ENCODE measurements at regions not wholly inside any gene's neighbourhood (a gene's known extent, or its start where the extent isn't known, plus 50 kb on each side); places are given as distances from the start of the nearest gene placed in this dataset.

DNA sequence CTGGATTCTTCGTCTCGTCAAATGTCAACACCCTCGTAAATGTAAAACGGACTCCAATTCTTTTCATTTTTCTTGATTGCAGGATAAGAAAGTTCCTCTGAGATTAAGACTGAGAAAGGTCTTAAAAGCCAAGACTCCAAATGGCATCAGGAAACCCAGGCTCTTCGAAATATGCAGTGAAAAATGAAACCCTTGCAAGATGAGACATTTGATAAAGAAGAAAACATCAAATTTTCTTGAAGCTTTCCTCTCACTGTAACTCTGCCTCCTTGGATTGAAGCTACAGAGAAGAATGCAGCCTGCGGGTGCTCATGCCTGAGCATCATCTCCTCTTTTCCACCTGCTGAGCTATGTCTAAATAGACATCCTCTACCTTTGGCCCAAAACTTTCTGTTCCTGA lies 342.4 kb upstream of the THBS1 start:
- H3K4me3 Mint-ChIP-seq = no peak overlapping the region
- peaks cover 6% of the 10 kb centered on the region for H3K4me1 Mint-ChIP-seq
- Histone ChIP-seq H3K27ac (ENCODE audit: low read depth in 1 of 2, low read length in 2 of 2) (no peak overlapping the region), H3K36me3 (replicated peaks in 1 of 2; ENCODE audit: control insufficient read depth in 1 of 2, insufficient read depth in 2 of 2, low read length in 2 of 2) (no peaks in the 10 kb centered on the region), H3K79me2 (ENCODE audit: insufficient read depth, low read length) (no peaks in the 10 kb centered on the region), H2AFZ (ENCODE audit: insufficient read depth, low read depth, low read length, poor library complexity, severe bottlenecking) (no peak overlapping the region), H3K4me3 (replicated peaks in 1 of 3; ENCODE audit: low read depth in 2 of 3, low read length in 3 of 3) (no peak overlapping the region), H3K9me3 (replicated peaks in 1 of 2; ENCODE audit: control insufficient read depth in 1 of 2, insufficient read depth in 1 of 2, low read length in 2 of 2) (no peaks in the 10 kb centered on the region), H3K9ac (ENCODE audit: insufficient read depth, low read length, poor library complexity, severe bottlenecking) (no peak overlapping the region), H3K4me2 (replicated peaks; ENCODE audit: extremely low read depth, low read length, poor library complexity, severe bottlenecking) (no peak overlapping the region), H4K20me1 (ENCODE audit: insufficient read depth, low read length) (no peaks in the 10 kb centered on the region), H3K4me1 (ENCODE audit: control insufficient read depth in 1 of 2, insufficient read depth in 2 of 2, low read length in 2 of 2) (no peaks in the 10 kb centered on the region), H3K27me3 (ENCODE audit: control insufficient read depth in 2 of 2, insufficient read depth in 2 of 2, low read length in 2 of 2) (no peaks in the 10 kb centered on the region)
- H3K36me3 Mint-ChIP-seq = no peaks in the 10 kb centered on the region
- H3K27me3 Mint-ChIP-seq (ENCODE audit: low read depth in 3 of 3) = peaks cover 0 to 3% (median 2%) of the 10 kb centered on the region in 3 donors
- WGBS (ENCODE audit: insufficient coverage) = 73% methylated on average over 2 of the region's 6 CpGs
- TF ChIP-seq CTCF (IDR thresholded peaks at IDR 0.05) = no peak
- peaks cover 0 to 11% (median 4%) of the 10 kb centered on the region in 7 donors for H3K9me3 Mint-ChIP-seq
- intact Hi-C loops (cut with micrococcal nuclease) = no loop called here
- DNase-seq = no peak
- no peak overlapping the region for H3K27ac Mint-ChIP-seq

GRCh38 chr15:39239562-39239961 lies 341.3 kb upstream of the THBS1 start:
- Histone ChIP-seq H3K27me3 (ENCODE audit: control insufficient read depth in 2 of 2, insufficient read depth in 2 of 2, low read length in 2 of 2) (no peaks in the 10 kb centered on the region), H3K36me3 (replicated peaks in 1 of 2; ENCODE audit: control insufficient read depth in 1 of 2, insufficient read depth in 2 of 2, low read length in 2 of 2) (no peaks in the 10 kb centered on the region), H4K20me1 (ENCODE audit: insufficient read depth, low read length) (no peaks in the 10 kb centered on the region), H3K9ac (ENCODE audit: insufficient read depth, low read length, poor library complexity, severe bottlenecking) (no peak overlapping the region), H3K4me2 (replicated peaks; ENCODE audit: extremely low read depth, low read length, poor library complexity, severe bottlenecking) (no peak overlapping the region), H2AFZ (ENCODE audit: insufficient read depth, low read depth, low read length, poor library complexity, severe bottlenecking) (no peak overlapping the region), H3K9me3 (replicated peaks in 1 of 2; ENCODE audit: control insufficient read depth in 1 of 2, insufficient read depth in 1 of 2, low read length in 2 of 2) (no peaks in the 10 kb centered on the region), H3K4me1 (ENCODE audit: control insufficient read depth in 1 of 2, insufficient read depth in 2 of 2, low read length in 2 of 2) (no peaks in the 10 kb centered on the region), H3K27ac (ENCODE audit: low read depth in 1 of 2, low read length in 2 of 2) (no peak overlapping the region), H3K79me2 (ENCODE audit: insufficient read depth, low read length) (no peaks in the 10 kb centered on the region), H3K4me3 (replicated peaks in 1 of 3; ENCODE audit: low read depth in 2 of 3, low read length in 3 of 3) (no peak overlapping the region)
- H3K9me3 Mint-ChIP-seq = peaks cover 0 to 11% (median 4%) of the 10 kb centered on the region in 7 donors
- no peak overlapping the region for H3K4me3 Mint-ChIP-seq
- TF ChIP-seq CTCF (IDR thresholded peaks at IDR 0.05) = no peak
- no CpG with 5 or more reads among the region's 1 CpG for WGBS (ENCODE audit: insufficient coverage)
- no peak overlapping the region for H3K27ac Mint-ChIP-seq
- H3K36me3 Mint-ChIP-seq = no peaks in the 10 kb centered on the region
- H3K4me1 Mint-ChIP-seq = peaks cover 6% of the 10 kb centered on the region
- H3K27me3 Mint-ChIP-seq (ENCODE audit: low read depth in 3 of 3) = peaks cover 2 to 3% (median 2%) of the 10 kb centered on the region in 3 donors
- intact Hi-C loops (cut with micrococcal nuclease) = no loop called here
- no peak for DNase-seq
